ENCODE measurements at regions not wholly inside any gene's neighbourhood (a gene's known extent, or its start where the extent isn't known, plus 50 kb on each side); places are given as distances from the start of the nearest gene placed in this dataset.

DNA sequence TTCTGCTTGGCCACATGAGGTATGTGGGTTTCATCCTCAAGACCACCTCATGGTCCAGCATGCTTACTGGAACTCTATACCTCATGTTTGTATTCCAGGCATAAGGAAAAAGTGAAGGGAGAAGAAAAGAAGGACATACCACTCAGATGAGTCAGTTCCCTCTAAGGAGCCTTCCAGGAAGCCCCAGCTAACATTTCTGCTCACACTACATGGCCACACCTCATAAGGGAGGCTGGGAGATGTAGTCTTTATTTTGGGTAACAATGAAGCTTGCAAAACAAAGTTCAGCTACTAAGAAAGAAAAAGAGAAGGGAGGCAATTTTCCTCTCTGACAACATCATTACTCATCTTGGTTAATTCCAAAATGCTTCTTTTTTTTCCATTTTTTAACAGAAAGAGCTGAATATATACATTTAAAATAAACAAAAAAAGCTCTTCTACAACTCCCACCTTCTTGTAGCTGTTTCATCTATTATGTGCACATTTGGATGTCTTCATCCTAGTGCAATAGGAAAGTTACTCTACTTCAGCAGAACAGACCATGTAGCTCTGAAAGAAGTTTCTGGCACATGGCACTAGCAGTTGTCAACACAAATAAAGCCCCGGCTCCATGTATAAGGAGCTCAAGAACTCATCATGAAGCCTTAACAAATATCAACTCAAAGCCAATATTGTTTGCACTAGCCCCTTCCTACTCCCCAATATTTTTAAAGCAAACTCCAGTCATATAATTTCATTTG lies 123.6 kb upstream of the CCDC112 start:
- H3K4me3 ChIP-seq (ENCODE audit: low read depth in 1 of 3, low read length in 3 of 3) = no peak overlapping the region
- H3K27ac ChIP-seq (ENCODE audit: low read depth in 1 of 2, low read length in 2 of 2) = no peak overlapping the region
- no peak overlapping the region for H3K9ac ChIP-seq (ENCODE audit: low read depth in 1 of 2, low read length in 2 of 2)
- TF ChIP-seq FOXA1 (IDR thresholded peaks at IDR 0.05) = no peak
- TF ChIP-seq TAF1 (conservative IDR thresholded peaks at IDR 0.05) = no peak
- TF ChIP-seq GABPA (IDR thresholded peaks at IDR 0.05 in 1 of 2, conservative IDR thresholded peaks at IDR 0.05 in 1 of 2) = no peak
- TF ChIP-seq, protein P1, sequence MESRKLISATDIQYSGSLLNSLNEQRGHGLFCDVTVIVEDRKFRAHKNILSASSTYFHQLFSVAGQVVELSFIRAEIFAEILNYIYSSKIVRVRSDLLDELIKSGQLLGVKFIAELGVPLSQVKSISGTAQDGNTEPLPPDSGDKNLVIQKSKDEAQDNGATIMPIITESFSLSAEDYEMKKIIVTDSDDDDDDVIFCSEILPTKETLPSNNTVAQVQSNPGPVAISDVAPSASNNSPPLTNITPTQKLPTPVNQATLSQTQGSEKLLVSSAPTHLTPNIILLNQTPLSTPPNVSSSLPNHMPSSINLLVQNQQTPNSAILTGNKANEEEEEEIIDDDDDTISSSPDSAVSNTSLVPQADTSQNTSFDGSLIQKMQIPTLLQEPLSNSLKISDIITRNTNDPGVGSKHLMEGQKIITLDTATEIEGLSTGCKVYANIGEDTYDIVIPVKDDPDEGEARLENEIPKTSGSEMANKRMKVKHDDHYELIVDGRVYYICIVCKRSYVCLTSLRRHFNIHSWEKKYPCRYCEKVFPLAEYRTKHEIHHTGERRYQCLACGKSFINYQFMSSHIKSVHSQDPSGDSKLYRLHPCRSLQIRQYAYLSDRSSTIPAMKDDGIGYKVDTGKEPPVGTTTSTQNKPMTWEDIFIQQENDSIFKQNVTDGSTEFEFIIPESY (IDR thresholded peaks at IDR 0.05) = no peak
- no peak for TF ChIP-seq RXRA (IDR thresholded peaks at IDR 0.05)
- no peak for TF ChIP-seq RAD21 (IDR thresholded peaks at IDR 0.05)
- TF ChIP-seq, protein P2, sequence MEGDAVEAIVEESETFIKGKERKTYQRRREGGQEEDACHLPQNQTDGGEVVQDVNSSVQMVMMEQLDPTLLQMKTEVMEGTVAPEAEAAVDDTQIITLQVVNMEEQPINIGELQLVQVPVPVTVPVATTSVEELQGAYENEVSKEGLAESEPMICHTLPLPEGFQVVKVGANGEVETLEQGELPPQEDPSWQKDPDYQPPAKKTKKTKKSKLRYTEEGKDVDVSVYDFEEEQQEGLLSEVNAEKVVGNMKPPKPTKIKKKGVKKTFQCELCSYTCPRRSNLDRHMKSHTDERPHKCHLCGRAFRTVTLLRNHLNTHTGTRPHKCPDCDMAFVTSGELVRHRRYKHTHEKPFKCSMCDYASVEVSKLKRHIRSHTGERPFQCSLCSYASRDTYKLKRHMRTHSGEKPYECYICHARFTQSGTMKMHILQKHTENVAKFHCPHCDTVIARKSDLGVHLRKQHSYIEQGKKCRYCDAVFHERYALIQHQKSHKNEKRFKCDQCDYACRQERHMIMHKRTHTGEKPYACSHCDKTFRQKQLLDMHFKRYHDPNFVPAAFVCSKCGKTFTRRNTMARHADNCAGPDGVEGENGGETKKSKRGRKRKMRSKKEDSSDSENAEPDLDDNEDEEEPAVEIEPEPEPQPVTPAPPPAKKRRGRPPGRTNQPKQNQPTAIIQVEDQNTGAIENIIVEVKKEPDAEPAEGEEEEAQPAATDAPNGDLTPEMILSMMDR (IDR thresholded peaks at IDR 0.05; ENCODE audit: low read depth, low read length, missing input control) = no peak
- no peak for TF ChIP-seq FOXA2 (IDR thresholded peaks at IDR 0.05)
- TF ChIP-seq, protein P3, sequence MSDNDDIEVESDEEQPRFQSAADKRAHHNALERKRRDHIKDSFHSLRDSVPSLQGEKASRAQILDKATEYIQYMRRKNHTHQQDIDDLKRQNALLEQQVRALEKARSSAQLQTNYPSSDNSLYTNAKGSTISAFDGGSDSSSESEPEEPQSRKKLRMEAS (IDR thresholded peaks at IDR 0.05) = no peak
- no peaks in the 10 kb centered on the region for H3K36me3 ChIP-seq (ENCODE audit: control insufficient read depth in 4 of 4, insufficient read depth in 3 of 4, low read depth in 1 of 4, low read length in 3 of 4)
- H3K27me3 ChIP-seq (ENCODE audit: control insufficient read depth in 4 of 4, insufficient read depth in 4 of 4, low read length in 3 of 4) = no peaks in the 10 kb centered on the region
- no peaks in the 10 kb centered on the region for H3K9me3 ChIP-seq (ENCODE audit: control insufficient read depth in 4 of 4, low read length in 3 of 4)
- DNase-seq (ENCODE audit: low spot score) = no peak
- no peaks in the 10 kb centered on the region for H3K4me1 ChIP-seq (ENCODE audit: control insufficient read depth in 4 of 4, insufficient read depth in 4 of 4, low read length in 3 of 4)
- 75% methylated on average over 1 of the region's 1 CpG for WGBS

DNA sequence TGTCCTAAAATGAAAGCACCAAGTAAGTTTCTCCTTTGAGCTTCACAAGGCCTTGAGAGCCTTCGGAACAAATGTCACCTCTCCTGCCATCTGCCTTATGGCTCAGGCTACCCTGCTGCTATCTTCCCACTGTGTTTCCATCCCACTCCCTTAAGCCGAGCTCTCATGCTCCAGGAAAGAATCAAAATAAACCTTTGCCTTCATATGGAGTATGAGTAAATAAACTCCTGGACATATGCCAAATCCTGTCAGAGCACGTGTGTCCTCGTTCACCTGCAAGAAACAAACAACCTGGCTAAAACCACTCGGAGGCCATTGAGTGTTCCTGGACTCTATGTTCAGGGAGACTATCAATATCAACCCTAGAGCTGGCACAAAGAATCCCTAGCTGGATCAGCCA lies 122.3 kb upstream of the CCDC112 start:
- 40% methylated on average over 5 of the region's 5 CpGs for WGBS
- no peak for DNase-seq (ENCODE audit: low spot score)
- Histone ChIP-seq H3K27me3 (ENCODE audit: control insufficient read depth in 4 of 4, insufficient read depth in 4 of 4, low read length in 3 of 4) (no peaks in the 10 kb centered on the region), H3K4me3 (ENCODE audit: low read depth in 1 of 3, low read length in 3 of 3) (no peak overlapping the region), H3K36me3 (ENCODE audit: control insufficient read depth in 4 of 4, insufficient read depth in 3 of 4, low read depth in 1 of 4, low read length in 3 of 4) (no peaks in the 10 kb centered on the region), H3K9me3 (ENCODE audit: control insufficient read depth in 4 of 4, low read length in 3 of 4) (no peaks in the 10 kb centered on the region), H3K27ac (ENCODE audit: low read depth in 1 of 2, low read length in 2 of 2) (no peak overlapping the region), H3K4me1 (ENCODE audit: control insufficient read depth in 4 of 4, insufficient read depth in 4 of 4, low read length in 3 of 4) (no peaks in the 10 kb centered on the region), H3K9ac (ENCODE audit: low read depth in 1 of 2, low read length in 2 of 2) (no peak overlapping the region)
- TF ChIP-seq RAD21 (IDR thresholded peaks at IDR 0.05) (no peak), NR2F2 (IDR thresholded peaks at IDR 0.05) (no peak), GABPA (IDR thresholded peaks at IDR 0.05 in 1 of 2, conservative IDR thresholded peaks at IDR 0.05 in 1 of 2) (no peak), JUND (IDR thresholded peaks at IDR 0.05) (no peak), HNF4G (IDR thresholded peaks at IDR 0.05) (no peak), TAF1 (conservative IDR thresholded peaks at IDR 0.05) (no peak), FOXA2 (IDR thresholded peaks at IDR 0.05) (no peak), EGR1 (IDR thresholded peaks at IDR 0.05; ENCODE audit: low read depth in 2 of 2) (no peak), SP1 (IDR thresholded peaks at IDR 0.05) (no peak), RXRA (IDR thresholded peaks at IDR 0.05) (no peak), FOXA1 (IDR thresholded peaks at IDR 0.05) (no peak), YY1 (IDR thresholded peaks at IDR 0.05) (no peak), HNF4A (conservative IDR thresholded peaks at IDR 0.05) (no peak)
- TF ChIP-seq, protein P1 (IDR thresholded peaks at IDR 0.05) = no peak
- TF ChIP-seq, protein P4, sequence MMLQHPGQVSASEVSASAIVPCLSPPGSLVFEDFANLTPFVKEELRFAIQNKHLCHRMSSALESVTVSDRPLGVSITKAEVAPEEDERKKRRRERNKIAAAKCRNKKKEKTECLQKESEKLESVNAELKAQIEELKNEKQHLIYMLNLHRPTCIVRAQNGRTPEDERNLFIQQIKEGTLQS (IDR thresholded peaks at IDR 0.05) = no peak
- TF ChIP-seq, protein P3 (IDR thresholded peaks at IDR 0.05) = no peak
- TF ChIP-seq, protein P5, sequence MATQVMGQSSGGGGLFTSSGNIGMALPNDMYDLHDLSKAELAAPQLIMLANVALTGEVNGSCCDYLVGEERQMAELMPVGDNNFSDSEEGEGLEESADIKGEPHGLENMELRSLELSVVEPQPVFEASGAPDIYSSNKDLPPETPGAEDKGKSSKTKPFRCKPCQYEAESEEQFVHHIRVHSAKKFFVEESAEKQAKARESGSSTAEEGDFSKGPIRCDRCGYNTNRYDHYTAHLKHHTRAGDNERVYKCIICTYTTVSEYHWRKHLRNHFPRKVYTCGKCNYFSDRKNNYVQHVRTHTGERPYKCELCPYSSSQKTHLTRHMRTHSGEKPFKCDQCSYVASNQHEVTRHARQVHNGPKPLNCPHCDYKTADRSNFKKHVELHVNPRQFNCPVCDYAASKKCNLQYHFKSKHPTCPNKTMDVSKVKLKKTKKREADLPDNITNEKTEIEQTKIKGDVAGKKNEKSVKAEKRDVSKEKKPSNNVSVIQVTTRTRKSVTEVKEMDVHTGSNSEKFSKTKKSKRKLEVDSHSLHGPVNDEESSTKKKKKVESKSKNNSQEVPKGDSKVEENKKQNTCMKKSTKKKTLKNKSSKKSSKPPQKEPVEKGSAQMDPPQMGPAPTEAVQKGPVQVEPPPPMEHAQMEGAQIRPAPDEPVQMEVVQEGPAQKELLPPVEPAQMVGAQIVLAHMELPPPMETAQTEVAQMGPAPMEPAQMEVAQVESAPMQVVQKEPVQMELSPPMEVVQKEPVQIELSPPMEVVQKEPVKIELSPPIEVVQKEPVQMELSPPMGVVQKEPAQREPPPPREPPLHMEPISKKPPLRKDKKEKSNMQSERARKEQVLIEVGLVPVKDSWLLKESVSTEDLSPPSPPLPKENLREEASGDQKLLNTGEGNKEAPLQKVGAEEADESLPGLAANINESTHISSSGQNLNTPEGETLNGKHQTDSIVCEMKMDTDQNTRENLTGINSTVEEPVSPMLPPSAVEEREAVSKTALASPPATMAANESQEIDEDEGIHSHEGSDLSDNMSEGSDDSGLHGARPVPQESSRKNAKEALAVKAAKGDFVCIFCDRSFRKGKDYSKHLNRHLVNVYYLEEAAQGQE (IDR thresholded peaks at IDR 0.05) = no peak
- TF ChIP-seq, protein P2 (IDR thresholded peaks at IDR 0.05; ENCODE audit: low read depth, low read length, missing input control) = no peak

Measured in liver (tissue), 8 donors.